HepG2 (cell line): ENCODE measurements at regions not wholly inside any gene's neighbourhood (a gene's known extent, or its start where the extent isn't known, plus 50 kb on each side); places are given as distances from the start of the nearest gene placed in this dataset.

ENCODE experiments used
- CTCF ChIP-seq: sonication (generic); formaldehyde crosslinking; IDR thresholded peaks from 2 replicates; pipeline ENCODE4 v1.5.0; 2020; ENCODE audit warnings: mild to moderate bottlenecking, missing genetic modification reagents, moderate library complexity
- FOSL1 ChIP-seq: sonication (generic); formaldehyde crosslinking; IDR thresholded peaks from 2 replicates; pipeline ENCODE4 v1.9.0; 2021; ENCODE audit warnings: missing genetic modification reagents, borderline replicate concordance
- GPN1 ChIP-seq: sonication (generic); formaldehyde crosslinking; IDR thresholded peaks from 2 replicates; pipeline ENCODE4 v1.5.1; 2020; ENCODE audit warnings: missing genetic modification reagents, borderline replicate concordance
- HNF4G ChIP-seq, 2 experiments: sonication (generic) in 1 of 2; formaldehyde crosslinking in 1 of 2; IDR thresholded peaks; 2 replicates each; pipeline versions ENCODE4 v1.4.0 to v1.6.1; 2011 to 2020; ENCODE audit warnings: borderline replicate concordance in 2 of 2, low read depth in 2 of 2, mild to moderate bottlenecking in 2 of 2, low read length in 1 of 2, missing genetic modification reagents in 1 of 2, moderate library complexity in 1 of 2
- POLR2A ChIP-seq, 2 experiments: IDR thresholded peaks; 2 replicates each; pipeline ENCODE4 v1.6.1; 2011; ENCODE audit warnings: low read depth in 2 of 2, low read length in 2 of 2, mild to moderate bottlenecking in 1 of 2, moderate library complexity in 1 of 2; ENCODE audit not compliant: insufficient read depth in 1 of 2
- POLR2AphosphoS5 ChIP-seq: IDR thresholded peaks from 2 replicates; pipeline ENCODE4 v1.6.1; 2012; ENCODE audit warnings: low read depth, low read length
- TEF ChIP-seq: sonication (generic); formaldehyde crosslinking; IDR thresholded peaks from 2 replicates; pipeline ENCODE4 v1.5.0; 2020; ENCODE audit warnings: missing genetic modification reagents
- ZNF20 ChIP-seq: sonication (generic); formaldehyde crosslinking; IDR thresholded peaks from 2 replicates; pipeline ENCODE4 v1.4.0; 2020; ENCODE audit warnings: mild to moderate bottlenecking, moderate library complexity, missing genetic modification reagents
- ZNF292 ChIP-seq: sonication (generic); formaldehyde crosslinking; IDR thresholded peaks from 2 replicates; pipeline ENCODE4 v1.8.1; 2022; ENCODE audit warnings: mild to moderate bottlenecking, low read depth, missing genetic modification reagents, borderline replicate concordance
- ZNF30 ChIP-seq: sonication (generic); formaldehyde crosslinking; IDR thresholded peaks from 2 replicates; pipeline ENCODE4 v1.5.0; 2020; ENCODE audit warnings: mild to moderate bottlenecking, missing genetic modification reagents
- ZNF512 ChIP-seq: sonication (generic); formaldehyde crosslinking; IDR thresholded peaks from 2 replicates; pipeline ENCODE4 v1.4.0; 2020; ENCODE audit warnings: mild to moderate bottlenecking, missing genetic modification reagents
- ZNF629 ChIP-seq: sonication (generic); formaldehyde crosslinking; conservative IDR thresholded peaks from 2 replicates; pipeline ENCODE4 v1.5.0; 2020; ENCODE audit warnings: missing genetic modification reagents

- no peak for TF ChIP-seq ZNF292
- no peak for TF ChIP-seq ZNF629 (CRISPR knock-in tag)
- TF ChIP-seq HNF4G (IDR thresholded peaks at IDR 0.05; ENCODE audit: borderline replicate concordance, low read depth, low read length): no peak
- TF ChIP-seq HNF4G (CRISPR knock-in tag; IDR thresholded peaks at IDR 0.05; ENCODE audit: borderline replicate concordance, low read depth): no peak
- TF ChIP-seq ZNF512 (CRISPR knock-in tag): no peak
- no peak for TF ChIP-seq POLR2A (IDR thresholded peaks at IDR 0.05; ENCODE audit: insufficient read depth in 1 of 2, low read depth in 2 of 2, low read length in 2 of 2)
- TF ChIP-seq TEF (CRISPR knock-in tag): no peak
- no peak for TF ChIP-seq ZNF20
- no peak for TF ChIP-seq POLR2AphosphoS5
- TF ChIP-seq FOSL1 (CRISPR knock-in tag): no peak
- TF ChIP-seq GPN1 (CRISPR knock-in tag): no peak
- TF ChIP-seq CTCF: no peak
- TF ChIP-seq ZNF30: no peak
Observed at GRCh38 chr6:109229536-109229935, 134.2 kb downstream of the CEP57L1 start.
